ENCODE measurements at regions not wholly inside any gene's neighbourhood (a gene's known extent, or its start where the extent isn't known, plus 50 kb on each side); places are given as distances from the start of the nearest gene placed in this dataset.

GRCh38 chr5:67725604-67726003, 490.0 kb upstream of the PIK3R1 start:
- TF ChIP-seq CTCF (IDR thresholded peaks at IDR 0.05; ENCODE audit: low read depth, low read length, poor library complexity, severe bottlenecking) = no peak
- no peak for TF ChIP-seq EZH2phosphoT487 (IDR thresholded peaks at IDR 0.05; ENCODE audit: borderline replicate concordance, low read length)

All from DOHH2 (cell line).